GM19452 (cell line): ENCODE measurements at regions not wholly inside any gene's neighbourhood (a gene's known extent, or its start where the extent isn't known, plus 50 kb on each side); places are given as distances from the start of the nearest gene placed in this dataset.

ENCODE experiments used
- ATAC-seq: cut with Tn5 transposase; IDR thresholded peaks from one replicate; pipeline ENCODE4 v1.9.1; 2021; ENCODE audit not compliant: unreplicated experiment

DNA sequence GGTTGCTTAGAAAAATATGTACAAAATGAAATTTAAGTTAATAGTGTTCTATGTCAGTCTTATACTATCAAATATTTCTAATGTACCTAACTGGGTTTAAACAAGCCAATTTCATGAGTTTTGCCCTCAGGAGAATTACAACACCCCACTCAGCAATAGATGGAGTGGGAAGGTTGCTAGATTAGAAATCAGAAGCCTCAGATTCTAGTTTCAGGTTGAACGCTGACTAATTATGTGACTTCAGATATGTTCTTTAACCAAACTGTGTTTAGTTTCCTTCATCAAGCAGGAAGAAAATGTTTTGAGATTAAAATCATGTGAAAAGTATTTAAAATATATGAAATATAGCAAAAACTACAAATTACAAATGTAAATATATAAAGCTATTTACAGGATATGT, 133.8 kb upstream of the KCNH7 start:
- ATAC-seq: no peak

DNA sequence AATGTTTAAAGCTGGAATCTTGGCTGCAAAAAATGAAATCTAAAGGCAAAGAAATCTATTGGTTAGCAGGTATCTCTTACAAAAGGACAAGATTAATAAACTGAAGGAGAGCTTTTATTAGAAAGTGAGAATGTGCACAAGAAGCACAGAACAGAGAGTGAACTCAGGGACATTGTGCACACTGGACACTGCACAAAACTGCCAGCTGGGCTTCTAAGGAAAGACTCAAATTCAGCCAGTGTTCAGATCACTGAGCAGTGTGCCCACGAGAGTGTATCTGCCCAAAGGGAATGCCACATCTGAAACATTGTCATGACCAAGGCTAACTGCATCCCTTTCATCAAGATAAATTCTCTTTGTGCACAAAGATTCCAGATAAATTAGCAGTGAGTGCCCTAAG, 129.7 kb upstream of the KCNH7 start:
- ATAC-seq: no peak

DNA sequence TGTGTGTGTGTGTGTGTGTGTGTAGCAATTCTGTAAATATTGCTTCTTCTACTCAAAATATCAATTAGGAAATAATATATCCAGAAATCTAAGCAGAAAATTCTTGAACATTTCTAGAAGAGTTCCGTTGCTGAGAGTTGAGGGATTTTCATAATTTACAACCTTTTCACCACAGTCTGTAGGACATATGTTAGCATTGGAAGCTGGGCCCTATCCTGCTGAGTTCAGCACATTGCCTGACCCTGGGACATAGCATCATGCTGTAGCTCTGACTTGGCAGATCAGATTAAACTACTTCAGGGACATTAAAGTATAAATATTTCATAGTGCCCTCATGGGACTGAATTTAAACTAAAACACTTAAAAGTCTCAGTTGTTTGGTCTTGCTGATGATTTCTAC, 129.2 kb upstream of the KCNH7 start:
- no peak for ATAC-seq

DNA sequence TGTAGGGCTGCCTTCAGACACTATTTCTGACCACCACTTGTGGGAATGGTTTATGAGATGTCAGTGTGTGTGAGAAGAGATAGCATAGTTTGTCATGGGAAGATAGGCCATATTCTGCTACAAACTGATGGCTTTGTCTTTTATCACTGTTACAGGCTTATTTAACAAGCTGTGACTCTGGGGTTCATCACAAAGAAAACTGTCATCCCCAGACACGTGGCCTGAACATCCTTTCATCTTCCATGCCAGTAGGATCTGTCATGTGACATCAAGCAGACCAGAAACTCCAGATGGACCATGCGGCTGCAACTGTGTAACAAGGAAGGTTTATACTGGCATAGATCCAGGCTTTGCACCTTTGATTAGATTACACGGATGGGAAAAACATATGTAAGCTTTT, 128.6 kb upstream of the KCNH7 start:
- ATAC-seq: no peak

DNA sequence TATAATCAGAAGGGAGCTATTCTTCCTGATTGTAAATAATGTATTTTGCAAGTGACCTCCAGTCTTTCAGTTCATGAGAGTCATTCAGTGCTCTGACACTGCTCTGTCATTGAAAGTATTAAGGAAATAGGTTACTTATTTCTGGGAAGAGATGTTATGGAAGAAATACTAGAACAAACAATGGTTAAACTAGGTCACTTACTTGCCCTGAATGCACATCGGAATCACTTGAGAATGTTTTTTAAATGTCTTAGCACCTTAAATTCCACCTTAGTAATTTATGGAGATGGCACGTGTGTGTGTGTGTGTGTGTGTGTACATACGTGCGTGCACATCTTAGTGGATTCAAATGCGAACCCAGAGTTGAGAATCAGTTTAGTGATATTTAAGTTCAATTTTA, 126.6 kb upstream of the KCNH7 start:
- ATAC-seq: no peak

DNA sequence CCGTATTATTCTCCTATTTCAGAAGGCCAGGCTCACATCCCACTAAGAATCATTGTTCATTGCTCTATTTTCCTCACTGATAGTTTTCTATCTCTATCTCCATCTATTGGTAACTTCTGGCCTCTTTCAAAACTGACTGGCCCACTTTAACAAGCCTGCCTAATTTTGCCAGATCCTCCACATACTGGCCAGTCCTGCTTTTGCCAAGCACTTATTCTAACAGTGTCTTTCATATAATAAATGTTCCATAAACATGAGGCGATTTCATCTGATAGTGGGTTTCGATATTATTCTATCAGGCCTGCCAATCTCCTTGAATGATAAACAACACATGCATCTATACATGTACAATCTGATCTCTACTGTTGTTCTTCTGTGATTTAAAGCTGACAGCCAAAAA, 125.9 kb upstream of the KCNH7 start:
- ATAC-seq: no peak

DNA sequence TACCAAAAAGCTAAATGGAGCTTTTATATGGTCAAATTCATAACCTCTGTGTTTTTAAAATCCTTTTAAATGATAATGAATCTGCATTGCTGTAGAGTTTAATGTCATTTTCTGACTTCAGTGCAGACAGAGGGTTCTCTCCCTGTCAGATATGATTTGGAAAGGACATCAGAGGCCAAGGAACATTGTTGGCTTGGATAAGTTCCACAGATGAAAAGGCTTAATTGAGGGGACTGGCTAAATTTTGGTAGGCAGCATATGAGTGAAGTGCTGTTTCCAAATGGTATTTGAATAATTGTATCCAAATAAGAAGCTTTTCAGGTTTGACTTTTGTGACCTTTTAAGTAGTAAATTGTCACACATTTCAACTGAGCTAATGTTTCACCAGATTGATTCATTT, 124.6 kb upstream of the KCNH7 start:
- no peak for ATAC-seq

DNA sequence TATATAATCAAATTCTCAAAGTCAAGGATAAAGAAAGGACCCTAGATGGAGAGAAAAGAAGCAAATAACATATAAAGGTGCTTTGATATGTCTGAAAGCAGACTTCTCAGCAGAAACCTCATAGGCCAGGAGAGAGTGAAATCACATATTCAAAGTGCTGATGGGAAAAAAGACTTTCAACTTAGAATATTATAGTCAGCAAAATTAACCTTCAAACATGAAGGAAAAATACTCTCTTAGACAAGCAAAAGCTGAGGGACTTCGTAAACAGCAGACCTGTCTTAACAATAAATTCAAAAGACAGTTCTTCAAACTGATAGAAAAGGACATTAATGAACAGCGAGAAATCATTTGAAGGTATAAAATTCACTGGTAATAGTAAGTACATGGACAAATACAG, 107.2 kb upstream of the KCNH7 start:
- no peak for ATAC-seq

DNA sequence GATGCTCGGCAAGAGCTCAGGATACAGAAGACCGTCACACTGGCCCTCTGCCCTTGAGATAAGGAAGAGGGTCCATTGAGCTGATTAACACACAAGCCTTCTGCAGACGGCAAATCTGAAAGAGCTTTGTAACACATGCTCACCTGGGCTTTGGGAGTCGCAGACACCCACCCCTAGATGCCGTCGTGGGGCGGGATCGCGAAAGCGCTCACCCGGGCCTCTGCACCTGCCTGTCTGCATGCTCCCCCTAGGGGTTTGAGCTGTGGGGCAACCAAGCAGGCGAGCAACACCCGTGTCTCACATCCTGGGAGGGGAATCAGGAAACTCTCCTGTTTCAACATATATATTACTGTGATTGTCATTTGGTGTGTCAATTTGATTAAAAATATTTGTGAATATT, 99.8 kb upstream of the KCNH7 start:
- ATAC-seq: no peak

DNA sequence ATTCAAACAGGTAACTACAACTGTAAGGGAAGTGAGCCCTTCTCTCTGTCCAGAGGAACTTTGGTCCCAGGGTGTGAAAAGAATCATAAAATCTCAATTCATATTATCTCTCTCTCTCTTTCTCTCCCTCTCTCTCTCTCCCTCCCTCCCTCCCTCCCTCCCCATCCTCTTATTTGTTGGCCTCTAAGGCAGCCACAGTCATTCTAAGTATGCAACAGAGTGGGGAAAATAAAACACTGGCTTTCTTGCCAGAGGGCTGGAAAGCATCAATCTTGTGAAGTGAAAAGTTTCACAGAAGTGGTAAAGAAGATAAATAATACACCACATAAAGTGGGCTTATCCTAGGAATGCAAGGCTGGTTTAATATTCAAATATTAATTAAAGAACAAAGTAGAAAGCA, 95.6 kb upstream of the KCNH7 start:
- ATAC-seq: no peak

DNA sequence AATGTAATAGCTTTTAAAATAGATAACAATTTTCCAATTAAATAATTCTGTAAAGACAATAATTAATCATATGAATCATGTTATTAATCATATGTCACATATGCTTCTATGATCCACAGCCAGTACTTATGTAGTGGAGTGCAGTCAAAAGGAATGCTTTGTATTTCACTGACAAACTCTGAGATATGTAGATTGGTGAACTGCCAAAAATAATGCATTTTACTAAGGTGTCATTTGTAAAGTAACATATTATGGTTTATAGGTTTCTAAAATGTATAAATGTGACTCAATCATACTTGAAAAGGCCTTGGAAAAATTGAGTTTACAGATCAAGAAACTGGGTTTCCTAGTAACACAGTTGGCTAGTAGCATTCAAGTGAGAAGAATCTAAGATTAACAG, 93.8 kb upstream of the KCNH7 start:
- ATAC-seq: no peak

DNA sequence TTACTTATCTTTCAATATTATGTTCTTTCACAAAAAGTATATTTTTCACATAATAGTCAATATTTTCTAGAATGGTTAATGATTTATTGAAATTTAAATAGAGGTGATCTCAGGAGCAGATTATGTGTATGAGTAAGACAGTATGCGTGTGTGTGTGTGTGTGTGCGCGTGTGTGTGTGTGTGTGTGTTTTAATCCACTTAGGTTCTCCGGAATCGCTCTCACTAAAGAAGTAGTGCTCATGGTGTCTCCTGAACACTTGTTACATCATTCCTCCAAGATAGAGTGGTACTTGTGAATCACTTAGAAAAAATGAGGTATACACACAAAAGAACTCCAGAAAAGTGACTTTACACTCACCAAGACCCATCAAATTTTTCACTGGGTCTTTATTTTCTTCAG, 91.0 kb upstream of the KCNH7 start:
- ATAC-seq: no peak

DNA sequence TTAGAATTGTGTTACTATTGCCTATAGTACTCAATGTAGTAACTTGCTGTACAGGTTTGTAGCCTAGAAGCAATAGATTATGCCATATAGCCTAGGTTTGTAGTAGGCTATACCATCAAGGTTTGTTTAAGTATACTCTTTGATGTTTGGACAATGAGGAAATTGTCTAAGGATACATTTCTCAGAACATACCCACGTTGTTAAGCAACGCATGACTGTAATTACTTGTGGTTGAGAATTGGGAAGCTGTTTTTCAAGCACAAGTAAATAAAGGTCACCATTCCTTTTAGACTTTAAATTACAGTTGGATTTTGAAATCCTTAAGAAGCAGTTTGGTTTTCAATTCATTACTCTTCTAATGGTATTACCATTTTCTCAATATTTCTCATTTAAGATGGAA, 89.8 kb upstream of the KCNH7 start:
- ATAC-seq: no peak

DNA sequence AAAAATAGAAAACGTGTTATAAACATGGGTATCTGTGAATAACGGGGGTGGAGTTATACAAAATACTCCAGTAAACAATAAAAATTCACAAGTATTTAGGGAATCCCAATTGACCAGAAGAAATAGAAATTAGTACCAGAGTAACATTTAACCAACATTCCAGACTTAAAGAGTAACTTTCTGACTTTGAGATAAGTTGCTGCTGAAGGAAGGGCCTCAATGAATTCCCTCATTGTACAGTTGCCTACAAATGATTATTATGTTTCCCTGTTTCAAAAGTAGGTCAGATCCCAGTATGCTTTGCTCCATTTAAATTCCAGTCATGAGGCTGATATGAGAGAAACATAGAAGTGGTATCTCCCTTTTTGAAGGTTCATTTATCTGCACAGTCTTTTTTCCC, 88.3 kb upstream of the KCNH7 start:
- ATAC-seq: no peak

DNA sequence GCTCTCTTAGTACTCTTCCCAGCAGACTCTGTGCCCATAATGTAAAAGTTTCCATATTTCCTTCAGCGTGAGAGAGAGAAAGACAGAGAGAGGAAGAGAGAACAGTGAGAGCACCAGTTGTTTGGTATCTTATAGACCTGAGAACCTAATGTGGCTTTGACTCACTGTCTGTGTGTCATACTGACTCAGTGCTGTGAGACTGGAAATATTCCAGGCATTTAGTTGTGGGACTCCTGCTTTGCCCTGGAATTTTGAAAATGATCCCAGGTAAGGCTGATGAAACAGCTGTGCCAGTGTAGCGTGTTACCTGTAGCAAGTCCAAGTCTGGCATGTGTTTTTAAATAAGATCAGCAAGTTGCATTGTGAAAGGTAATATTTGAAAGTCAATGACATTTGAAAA, 87.9 kb upstream of the KCNH7 start:
- ATAC-seq: no peak

DNA sequence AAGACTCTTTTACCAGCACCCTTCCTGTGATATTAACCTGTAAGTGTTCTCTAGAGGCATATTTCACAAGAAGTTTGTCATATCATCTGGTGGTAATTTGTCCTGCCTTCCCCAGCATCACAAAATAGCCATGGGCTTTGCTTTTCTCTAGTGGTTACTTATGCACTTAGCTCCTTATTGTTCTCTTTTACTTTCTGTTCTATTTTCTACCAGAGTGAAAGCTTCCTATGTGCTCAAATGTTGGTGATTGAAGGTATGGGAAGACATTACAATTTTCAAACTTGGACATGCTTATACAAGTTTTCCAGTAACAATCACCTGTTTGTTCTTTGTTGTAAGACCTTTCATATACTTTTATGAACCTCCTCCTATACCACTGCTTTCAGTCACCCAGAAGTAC, 87.0 kb upstream of the KCNH7 start:
- ATAC-seq: no peak

DNA sequence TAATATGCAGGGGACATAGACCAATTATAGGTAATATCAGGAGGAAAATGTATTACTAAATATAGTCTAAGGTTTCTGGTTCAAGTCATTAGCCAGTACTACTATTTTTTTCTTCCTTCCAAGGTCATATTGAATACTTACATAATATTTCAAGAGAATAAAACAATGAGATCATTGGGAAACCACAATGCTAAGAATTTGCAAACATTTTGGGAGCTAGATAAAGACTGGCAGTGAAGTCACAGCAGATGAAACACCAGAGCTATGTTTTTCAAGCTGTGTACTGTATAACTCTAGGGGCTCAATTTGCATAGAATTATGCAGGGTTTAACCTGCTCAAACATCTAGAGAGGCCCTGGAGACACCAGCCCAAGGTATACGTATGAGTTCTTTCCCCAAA, 80.5 kb upstream of the KCNH7 start:
- no peak for ATAC-seq

DNA sequence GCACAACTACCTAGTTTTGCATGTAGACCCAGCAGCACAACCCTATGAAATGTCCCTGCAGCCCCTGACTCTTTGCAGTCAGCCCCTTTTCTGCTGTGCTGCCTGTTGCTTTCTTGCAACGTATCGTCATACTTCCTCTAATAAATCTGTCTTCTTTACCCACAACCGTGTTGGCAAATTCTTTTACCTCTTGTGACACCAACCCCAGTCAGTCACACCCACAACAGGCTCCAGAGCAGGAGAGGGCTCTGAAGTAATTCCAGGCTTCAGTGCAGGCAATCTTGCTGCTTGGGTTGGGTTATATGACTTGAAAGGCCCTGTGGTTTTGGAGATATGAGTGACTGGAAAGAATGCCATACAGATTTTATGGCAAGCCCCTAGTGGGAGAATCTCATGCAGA, 79.1 kb upstream of the KCNH7 start:
- ATAC-seq: no peak

DNA sequence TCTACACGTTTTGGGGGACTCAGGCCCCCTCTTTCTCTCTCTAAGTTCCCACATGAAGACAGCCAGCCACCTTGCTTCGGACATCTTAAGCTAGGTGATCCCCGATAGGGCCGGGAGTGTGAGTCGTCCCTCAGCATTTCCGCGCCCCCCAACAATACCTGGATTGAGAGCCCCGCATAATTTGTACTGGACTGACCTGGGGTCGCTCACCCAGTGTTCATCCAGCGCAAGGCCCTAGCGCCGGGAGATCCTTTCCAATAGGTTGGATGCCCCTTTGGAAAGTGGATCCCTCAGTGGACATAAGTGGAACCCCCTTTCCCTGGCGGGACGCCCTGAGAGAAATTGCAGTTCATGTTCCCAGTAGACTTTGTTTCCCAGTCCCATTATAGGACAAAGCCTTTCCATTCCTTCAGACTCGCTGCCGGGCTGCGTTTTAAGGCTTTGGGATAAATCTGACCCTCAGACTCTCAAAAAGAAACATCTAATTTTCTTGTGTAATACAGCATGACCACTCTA, 77.8 kb upstream of the KCNH7 start:
- no peak for ATAC-seq

DNA sequence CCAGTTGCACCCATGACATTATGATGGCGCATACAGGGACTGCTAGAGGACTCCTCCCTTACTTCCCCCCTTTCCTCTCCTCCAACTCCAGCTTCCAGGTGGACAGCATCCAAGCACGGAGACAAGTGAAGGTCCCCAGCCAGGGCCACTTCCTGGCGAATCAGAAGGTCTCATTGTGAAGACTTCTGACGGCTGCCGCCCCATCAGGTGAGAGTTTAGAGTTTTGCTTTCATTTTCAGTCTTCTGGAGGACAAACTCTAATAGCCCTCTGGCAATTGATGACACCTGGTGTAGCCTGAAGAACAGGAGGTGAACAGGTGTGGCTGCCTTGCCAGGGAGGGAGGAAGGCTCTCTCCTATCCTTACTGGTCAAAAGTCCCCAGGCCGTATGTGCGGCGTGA, 77.3 kb upstream of the KCNH7 start:
- no peak for ATAC-seq

DNA sequence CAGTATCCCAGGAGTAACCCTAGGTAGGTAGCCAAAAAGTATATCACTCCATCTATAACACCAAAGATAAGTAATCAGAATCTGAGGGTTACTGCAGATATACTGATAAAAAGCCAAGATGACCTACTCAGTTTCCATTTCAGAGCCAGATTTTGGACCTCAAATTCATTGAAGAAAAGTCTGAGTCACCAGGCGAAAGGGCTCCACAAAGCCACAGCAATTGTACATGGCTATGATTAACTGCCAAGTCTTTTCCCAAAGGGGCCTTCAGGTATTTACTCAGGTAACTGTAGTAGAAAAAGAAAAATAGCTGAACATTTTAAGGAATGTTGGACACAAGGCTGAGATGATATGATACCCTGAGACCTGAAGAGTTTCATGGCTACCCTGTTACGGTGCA, 75.6 kb upstream of the KCNH7 start:
- no peak for ATAC-seq

DNA sequence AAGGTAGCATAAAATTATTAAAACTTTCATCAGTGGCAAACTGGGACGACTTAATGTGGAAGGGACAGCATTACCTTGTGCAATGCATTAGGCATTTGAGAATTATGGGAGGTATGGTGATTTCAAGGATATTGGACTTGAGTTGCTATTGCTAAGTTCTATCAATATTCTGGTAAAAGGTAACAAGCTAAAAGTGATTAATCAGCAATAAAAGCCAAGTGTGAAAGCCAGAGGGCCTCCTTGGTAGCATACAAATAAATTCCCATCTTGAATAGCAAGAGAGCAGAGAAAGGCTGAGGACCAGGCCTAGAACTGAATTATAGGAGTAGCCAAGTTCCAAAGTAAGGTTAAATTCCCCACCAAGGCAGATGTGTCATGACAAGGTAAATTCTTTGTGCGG, 74.2 kb upstream of the KCNH7 start:
- no peak for ATAC-seq

DNA sequence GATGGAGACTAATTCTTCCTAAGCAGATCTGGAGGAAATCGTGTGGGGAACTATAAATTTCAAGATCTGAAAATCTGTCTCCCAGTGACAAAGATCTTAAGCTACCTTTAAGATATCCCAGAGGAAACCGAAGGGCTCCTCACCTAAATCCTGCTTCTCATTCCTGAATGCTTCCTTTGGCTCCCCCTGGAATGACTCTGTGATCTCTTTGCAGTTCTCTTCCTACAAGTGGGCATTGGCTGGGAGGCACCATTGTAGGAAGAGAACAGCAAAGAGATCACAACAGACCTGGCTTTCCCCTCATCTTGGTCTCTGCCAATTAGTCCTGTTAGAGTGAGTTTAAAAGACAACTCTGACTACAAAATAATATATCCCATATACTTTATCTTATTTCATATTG, 70.0 kb upstream of the KCNH7 start:
- ATAC-seq: no peak

DNA sequence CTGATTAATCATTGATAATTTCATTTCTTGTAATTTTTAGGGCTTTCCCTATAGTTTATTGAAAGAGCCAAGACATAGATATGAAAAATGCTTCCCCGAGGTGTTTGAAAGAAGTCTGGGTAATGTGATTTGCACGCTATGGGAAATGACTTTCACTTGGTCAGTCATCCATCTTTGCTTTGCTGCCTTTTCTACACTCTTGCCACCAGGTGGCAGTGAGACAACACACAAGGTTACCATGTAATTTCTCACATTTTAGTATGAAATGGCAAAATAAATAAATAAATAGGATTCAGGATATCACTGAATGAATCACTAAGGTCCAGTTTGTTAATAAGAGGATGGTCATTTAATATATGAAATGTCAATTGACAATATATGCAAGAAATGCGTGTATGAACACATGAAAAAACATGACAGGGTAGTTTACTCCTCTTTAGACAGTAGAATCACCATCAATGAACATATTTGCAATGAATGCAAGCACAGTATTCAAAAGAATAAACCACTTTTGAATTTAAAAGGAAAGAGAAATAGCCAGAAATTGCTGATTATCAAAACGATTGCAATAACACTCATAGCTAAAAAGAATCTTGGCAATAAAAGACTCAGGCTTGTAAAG, 52.2 kb upstream of the KCNH7 start:
- peak; percentile 95 for ATAC-seq
